Mesothelial cell of epicardium (in vitro differentiated cells): ENCODE measurements at regions not wholly inside any gene's neighbourhood (a gene's known extent, or its start where the extent isn't known, plus 50 kb on each side); places are given as distances from the start of the nearest gene placed in this dataset.

ENCODE experiments used
- DNase-seq, 2 experiments: peaks; one replicate each; pipeline ENCODE4 v3.0.0; 2021; ENCODE audit warnings: low spot score in 2 of 2; ENCODE audit not compliant: unreplicated experiment in 2 of 2
- H3K27ac Mint-ChIP-seq: 2 replicates; pipeline ENCODE4 v1.8.0; 2021; ENCODE audit warnings: mixed read lengths
- H3K27me3 Mint-ChIP-seq: 2 replicates; pipeline ENCODE4 v1.8.0; 2021; ENCODE audit warnings: low read depth, mixed read lengths
- H3K36me3 Mint-ChIP-seq: 2 replicates; pipeline ENCODE4 v1.8.0; 2021; ENCODE audit warnings: mixed read lengths
- H3K4me1 Mint-ChIP-seq: 2 replicates; pipeline ENCODE4 v1.8.0; 2021; ENCODE audit warnings: mixed read lengths
- H3K4me3 Mint-ChIP-seq: 2 replicates; pipeline ENCODE4 v1.8.0; 2021; ENCODE audit warnings: mild to moderate bottlenecking, moderate library complexity, mixed read lengths
- H3K9me3 Mint-ChIP-seq: 2 replicates; pipeline ENCODE4 v1.8.0; 2021; ENCODE audit warnings: mixed read lengths
- TF ChIP-seq, protein P1 (sequence below): fragments of 200-600 bp; sonication (generic); IDR thresholded peaks from one replicate; pipeline ENCODE4 v1.5.0; 2021; ENCODE audit warnings: antibody characterized with exemption; ENCODE audit not compliant: unreplicated experiment

DNA sequence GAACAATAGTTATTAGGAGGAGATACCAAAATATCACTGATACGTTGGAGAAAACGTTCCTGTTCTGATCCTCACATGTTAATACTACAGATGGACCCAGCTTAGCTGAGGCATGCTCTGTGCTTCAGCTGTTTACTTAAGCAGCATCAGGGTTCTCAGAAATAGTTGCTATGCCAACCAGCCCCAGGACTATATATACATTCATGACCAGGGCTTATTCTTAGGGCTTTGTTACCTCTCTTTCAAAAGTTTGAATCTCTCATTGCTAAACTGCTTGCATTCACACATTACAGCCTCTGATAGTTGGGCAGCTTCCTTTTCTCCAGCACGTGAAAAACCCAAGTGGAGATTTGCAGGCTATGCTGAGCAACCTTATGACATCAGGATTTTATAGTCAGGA, 800.4 kb downstream of the DIAPH3 start:
- no peak for DNase-seq
- Mint-ChIP-seq H3K36me3 (no peaks in the 10 kb centered on the region), H3K4me3 (no peak overlapping the region), H3K27ac (no peak overlapping the region), H3K4me1 (peaks cover 14% of the 10 kb centered on the region), H3K9me3 (no peaks in the 10 kb centered on the region), H3K27me3 (no peaks in the 10 kb centered on the region)
- TF ChIP-seq, protein P1, sequence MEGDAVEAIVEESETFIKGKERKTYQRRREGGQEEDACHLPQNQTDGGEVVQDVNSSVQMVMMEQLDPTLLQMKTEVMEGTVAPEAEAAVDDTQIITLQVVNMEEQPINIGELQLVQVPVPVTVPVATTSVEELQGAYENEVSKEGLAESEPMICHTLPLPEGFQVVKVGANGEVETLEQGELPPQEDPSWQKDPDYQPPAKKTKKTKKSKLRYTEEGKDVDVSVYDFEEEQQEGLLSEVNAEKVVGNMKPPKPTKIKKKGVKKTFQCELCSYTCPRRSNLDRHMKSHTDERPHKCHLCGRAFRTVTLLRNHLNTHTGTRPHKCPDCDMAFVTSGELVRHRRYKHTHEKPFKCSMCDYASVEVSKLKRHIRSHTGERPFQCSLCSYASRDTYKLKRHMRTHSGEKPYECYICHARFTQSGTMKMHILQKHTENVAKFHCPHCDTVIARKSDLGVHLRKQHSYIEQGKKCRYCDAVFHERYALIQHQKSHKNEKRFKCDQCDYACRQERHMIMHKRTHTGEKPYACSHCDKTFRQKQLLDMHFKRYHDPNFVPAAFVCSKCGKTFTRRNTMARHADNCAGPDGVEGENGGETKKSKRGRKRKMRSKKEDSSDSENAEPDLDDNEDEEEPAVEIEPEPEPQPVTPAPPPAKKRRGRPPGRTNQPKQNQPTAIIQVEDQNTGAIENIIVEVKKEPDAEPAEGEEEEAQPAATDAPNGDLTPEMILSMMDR = no peak

DNA sequence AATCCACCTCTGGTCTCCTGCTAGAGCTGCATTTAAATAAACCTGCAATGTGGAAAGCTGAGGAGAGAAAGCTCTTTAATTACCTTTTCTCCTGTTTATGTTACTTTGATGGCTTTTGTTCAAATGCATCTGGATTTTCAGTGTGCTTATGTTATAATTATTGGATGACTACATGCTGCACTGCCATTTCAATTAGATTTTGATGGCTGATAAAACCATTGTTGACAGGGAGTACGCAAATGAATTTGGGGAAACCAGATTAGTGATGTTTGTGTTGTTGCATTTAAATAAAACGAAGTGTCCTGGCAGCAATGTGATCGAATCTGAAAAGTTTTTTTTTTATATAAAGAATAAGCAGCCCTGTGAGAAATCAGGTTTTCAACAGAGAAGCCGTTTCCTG, 799.8 kb downstream of the DIAPH3 start:
- Mint-ChIP-seq H3K27me3 (no peaks in the 10 kb centered on the region), H3K4me1 (peaks cover 16% of the 10 kb centered on the region), H3K9me3 (no peaks in the 10 kb centered on the region), H3K4me3 (no peak overlapping the region), H3K27ac (no peak overlapping the region), H3K36me3 (no peaks in the 10 kb centered on the region)
- DNase-seq = no peak
- TF ChIP-seq, protein P1 = no peak

DNA sequence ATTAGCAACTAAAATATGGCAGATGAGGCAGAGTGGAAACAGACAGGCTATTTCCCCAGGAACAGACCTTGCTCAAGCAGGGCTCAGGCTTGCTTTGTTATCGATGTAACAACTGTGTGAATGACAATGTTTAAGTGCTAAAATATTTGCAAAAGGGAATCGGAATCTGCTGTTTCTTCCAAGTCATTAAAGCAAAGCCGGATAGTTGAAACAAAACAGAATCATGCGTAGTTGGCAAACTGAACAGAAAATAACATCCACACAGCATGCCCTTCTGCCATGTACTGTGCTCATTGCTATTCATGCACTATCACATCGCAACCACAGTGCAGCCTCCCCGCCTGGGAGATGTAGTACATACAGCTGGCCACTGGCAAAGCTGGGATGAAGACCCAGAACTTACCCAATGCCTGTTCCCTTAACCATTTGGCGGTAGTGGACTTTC, 799.1 kb downstream of the DIAPH3 start:
- no peak for DNase-seq
- H3K27ac Mint-ChIP-seq = no peak overlapping the region

DNA sequence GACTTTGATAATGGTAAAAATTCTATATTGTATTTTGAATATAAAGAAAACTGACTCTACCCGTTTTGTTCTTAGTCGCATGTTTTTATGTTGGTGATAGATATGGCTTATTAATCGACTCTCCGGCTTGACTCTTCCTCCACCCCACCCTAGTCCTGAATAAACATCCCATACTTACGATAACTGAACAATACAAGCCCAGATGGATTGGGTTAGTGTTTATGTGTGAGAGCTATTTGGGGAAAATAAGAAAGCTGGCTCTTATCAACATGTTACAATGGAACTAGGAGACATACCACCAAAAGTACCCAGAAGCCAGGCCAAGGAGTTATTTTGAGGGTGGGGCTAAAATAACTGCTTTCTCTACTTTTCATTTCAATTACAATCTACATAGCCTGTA, 796.3 kb downstream of the DIAPH3 start:
- Mint-ChIP-seq H3K9me3 (no peaks in the 10 kb centered on the region), H3K4me3 (no peak overlapping the region), H3K36me3 (peaks cover 2% of the 10 kb centered on the region), H3K27me3 (no peaks in the 10 kb centered on the region), H3K27ac (no peak overlapping the region), H3K4me1 (peaks cover 11% of the 10 kb centered on the region)
- TF ChIP-seq, protein P1 = no peak
- no peak for DNase-seq

More for the DNA sequence above, 799.1 kb downstream of the DIAPH3 start:
- TF ChIP-seq, protein P1 = no peak
- Mint-ChIP-seq H3K4me3 (no peak overlapping the region), H3K27me3 (no peaks in the 10 kb centered on the region), H3K9me3 (no peaks in the 10 kb centered on the region), H3K4me1 (peaks cover 17% of the 10 kb centered on the region), H3K36me3 (no peaks in the 10 kb centered on the region)

DNA sequence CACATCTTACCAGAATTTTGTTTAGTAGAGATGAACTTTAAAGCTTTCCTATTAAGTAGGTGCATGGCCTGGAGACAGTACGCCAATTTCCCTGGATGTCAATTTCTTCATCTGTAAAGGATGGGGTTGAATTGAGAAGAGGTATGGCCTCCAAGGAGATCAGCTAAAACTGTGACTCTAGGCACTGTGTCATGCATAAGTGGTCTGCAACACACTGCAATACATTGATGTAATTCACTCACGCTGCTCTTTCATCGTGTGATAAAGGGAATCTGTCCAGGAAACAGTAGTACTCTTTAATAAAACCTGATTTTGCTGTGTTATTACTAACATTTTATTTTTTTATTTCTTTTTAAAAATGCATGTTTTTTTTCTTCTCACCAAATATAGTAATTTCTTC, 795.8 kb downstream of the DIAPH3 start:
- Mint-ChIP-seq H3K4me3 (no peak overlapping the region), H3K27me3 (no peaks in the 10 kb centered on the region), H3K9me3 (no peaks in the 10 kb centered on the region), H3K4me1 (peaks cover 11% of the 10 kb centered on the region), H3K27ac (no peak overlapping the region), H3K36me3 (peaks cover 2% of the 10 kb centered on the region)
- TF ChIP-seq, protein P1 = no peak
- no peak for DNase-seq

- H3K4me1 Mint-ChIP-seq = peaks cover 14% of the 10 kb centered on the region
- no peaks in the 10 kb centered on the region for H3K9me3 Mint-ChIP-seq
- no peaks in the 10 kb centered on the region for H3K27me3 Mint-ChIP-seq
- TF ChIP-seq, protein P1 = no peak
- no peak for DNase-seq
- no peak overlapping the region for H3K4me3 Mint-ChIP-seq
- peaks cover 2% of the 10 kb centered on the region for H3K36me3 Mint-ChIP-seq
- H3K27ac Mint-ChIP-seq = peak overlapping the region; percentile 64
Measured at GRCh38 chr13:59368693-59369092, 795.0 kb downstream of the DIAPH3 start.
